Parathyroid adenoma (tissue), 2 donors: ENCODE measurements at regions not wholly inside any gene's neighbourhood (a gene's known extent, or its start where the extent isn't known, plus 50 kb on each side); places are given as distances from the start of the nearest gene placed in this dataset.

Source experiments
- H2AFZ ChIP-seq: fragments of 300-600 bp; sonication (generic); one replicate; pipeline ENCODE4 v1.7.0; 2017; ENCODE audit warnings: antibody characterized with exemption, mild to moderate bottlenecking
- H3K27ac ChIP-seq: fragments of 300-600 bp; sonication (generic); one replicate; pipeline ENCODE4 v1.7.0; 2017
- H3K27me3 ChIP-seq: fragments of 300-600 bp; sonication (generic); one replicate; pipeline ENCODE4 v1.7.0; 2017; ENCODE audit warnings: low read length; ENCODE audit not compliant: control insufficient read depth, insufficient read depth
- H3K36me3 ChIP-seq: fragments of 300-600 bp; sonication (generic); one replicate; pipeline ENCODE4 v1.7.0; 2017; ENCODE audit warnings: low read length; ENCODE audit not compliant: control insufficient read depth, insufficient read depth
- H3K4me1 ChIP-seq: fragments of 300-600 bp; sonication (generic); one replicate; pipeline ENCODE4 v1.7.0; 2017; ENCODE audit warnings: control low read depth
- H3K4me2 ChIP-seq: fragments of 300-600 bp; sonication (generic); one replicate; pipeline ENCODE4 v1.7.0; 2017; ENCODE audit warnings: low read length
- H3K4me3 ChIP-seq: fragments of 300-600 bp; sonication (generic); one replicate; pipeline ENCODE4 v1.7.0; 2017; ENCODE audit warnings: low read depth, low read length
- H3K79me2 ChIP-seq: fragments of 300-600 bp; sonication (generic); one replicate; pipeline ENCODE4 v1.7.0; 2017; ENCODE audit warnings: control low read depth
- H3K9ac ChIP-seq: fragments of 300-600 bp; sonication (generic); one replicate; pipeline ENCODE4 v1.7.0; 2017; ENCODE audit warnings: mild to moderate bottlenecking
- H3K9me3 ChIP-seq: fragments of 300-600 bp; sonication (generic); one replicate; pipeline ENCODE4 v1.7.0; 2017; ENCODE audit warnings: low read length; ENCODE audit not compliant: control insufficient read depth
- TF ChIP-seq, protein P1 (sequence below): fragments of 300-600 bp; sonication (generic); IDR thresholded peaks from one replicate; pipeline ENCODE4 v1.7.0; 2017; ENCODE audit warnings: antibody characterized with exemption, mild to moderate bottlenecking
- donor health status: primary hyperparathyroidism.

DNA sequence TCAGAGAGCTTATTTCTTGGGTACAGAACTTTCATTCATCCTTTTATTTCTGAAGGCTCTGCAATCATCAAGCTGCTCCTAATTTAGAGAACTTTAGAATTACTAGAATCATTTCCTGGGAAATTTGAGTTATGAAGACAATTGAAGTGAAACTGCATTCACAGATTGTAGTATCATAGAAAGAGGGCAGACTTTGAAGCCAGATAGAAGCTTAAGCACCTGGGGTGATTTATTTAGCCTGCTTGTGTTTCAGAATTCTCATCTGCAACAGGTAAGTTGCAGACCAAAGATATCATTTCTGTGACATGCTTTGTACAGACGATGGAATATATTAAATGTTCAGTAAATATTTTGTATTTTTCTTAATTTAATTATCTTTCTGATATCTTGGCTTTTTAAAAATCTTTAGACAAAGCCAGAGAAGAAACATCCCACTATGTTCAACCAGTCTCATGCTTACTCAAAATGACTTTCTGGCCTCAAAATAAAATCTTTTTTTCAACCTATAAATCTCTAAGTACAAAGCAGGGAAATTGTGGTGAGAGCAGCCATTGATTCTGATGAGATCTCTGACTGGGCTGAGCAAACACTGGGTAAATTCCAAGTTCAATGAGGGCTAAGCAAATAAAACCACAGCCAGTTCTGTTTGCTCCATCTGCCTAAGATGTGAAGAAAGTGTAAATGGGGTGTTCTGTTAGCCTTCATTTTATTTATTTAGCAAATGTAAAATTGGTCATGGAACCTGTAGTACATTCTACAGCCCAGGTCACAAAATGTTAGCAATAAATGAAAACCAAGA is 264.7 kb upstream of the CCNG1 start:
- H2AFZ ChIP-seq = no peak overlapping the region
- H3K27ac ChIP-seq = no peak overlapping the region
- no peaks in the 10 kb centered on the region for H3K9me3 ChIP-seq
- H3K4me3 ChIP-seq = no peak overlapping the region
- no peaks in the 10 kb centered on the region for H3K79me2 ChIP-seq
- H3K36me3 ChIP-seq = no peaks in the 10 kb centered on the region
- H3K9ac ChIP-seq = no peak overlapping the region
- no peaks in the 10 kb centered on the region for H3K27me3 ChIP-seq
- TF ChIP-seq, protein P1, sequence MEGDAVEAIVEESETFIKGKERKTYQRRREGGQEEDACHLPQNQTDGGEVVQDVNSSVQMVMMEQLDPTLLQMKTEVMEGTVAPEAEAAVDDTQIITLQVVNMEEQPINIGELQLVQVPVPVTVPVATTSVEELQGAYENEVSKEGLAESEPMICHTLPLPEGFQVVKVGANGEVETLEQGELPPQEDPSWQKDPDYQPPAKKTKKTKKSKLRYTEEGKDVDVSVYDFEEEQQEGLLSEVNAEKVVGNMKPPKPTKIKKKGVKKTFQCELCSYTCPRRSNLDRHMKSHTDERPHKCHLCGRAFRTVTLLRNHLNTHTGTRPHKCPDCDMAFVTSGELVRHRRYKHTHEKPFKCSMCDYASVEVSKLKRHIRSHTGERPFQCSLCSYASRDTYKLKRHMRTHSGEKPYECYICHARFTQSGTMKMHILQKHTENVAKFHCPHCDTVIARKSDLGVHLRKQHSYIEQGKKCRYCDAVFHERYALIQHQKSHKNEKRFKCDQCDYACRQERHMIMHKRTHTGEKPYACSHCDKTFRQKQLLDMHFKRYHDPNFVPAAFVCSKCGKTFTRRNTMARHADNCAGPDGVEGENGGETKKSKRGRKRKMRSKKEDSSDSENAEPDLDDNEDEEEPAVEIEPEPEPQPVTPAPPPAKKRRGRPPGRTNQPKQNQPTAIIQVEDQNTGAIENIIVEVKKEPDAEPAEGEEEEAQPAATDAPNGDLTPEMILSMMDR = no peak
- H3K4me2 ChIP-seq = no peak overlapping the region
- H3K4me1 ChIP-seq = no peaks in the 10 kb centered on the region

DNA sequence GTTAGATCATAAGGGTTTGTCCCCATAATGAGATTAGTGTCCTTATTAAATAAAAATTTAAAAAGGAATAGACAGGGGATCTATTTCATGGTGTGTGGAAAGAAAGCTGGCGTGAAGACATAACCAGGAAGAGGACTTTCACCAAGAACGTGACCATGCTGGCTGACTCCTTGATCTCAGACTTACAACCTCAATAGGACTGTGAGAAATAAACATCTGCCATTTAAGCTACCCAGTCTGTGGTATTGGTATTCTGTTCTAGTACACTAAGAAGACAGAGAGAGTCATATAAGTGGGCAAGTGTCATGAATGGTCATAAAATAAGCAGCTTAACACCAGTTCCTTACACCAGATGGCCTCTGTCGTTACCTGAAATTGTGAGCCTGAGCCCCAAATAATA is 259.4 kb upstream of the CCNG1 start:
- no peak overlapping the region for H3K4me3 ChIP-seq
- H3K79me2 ChIP-seq = no peaks in the 10 kb centered on the region
- H3K4me2 ChIP-seq = no peak overlapping the region

GRCh38 chr5:163185315-163185714 is 252.1 kb upstream of the CCNG1 start:
- Histone ChIP-seq H3K4me3 (no peak overlapping the region), H3K9ac (no peak overlapping the region), H3K36me3 (no peaks in the 10 kb centered on the region), H3K4me2 (no peak overlapping the region), H3K27me3 (no peaks in the 10 kb centered on the region), H2AFZ (no peak overlapping the region), H3K79me2 (no peaks in the 10 kb centered on the region), H3K27ac (no peak overlapping the region), H3K9me3 (no peaks in the 10 kb centered on the region), H3K4me1 (no peaks in the 10 kb centered on the region)
- TF ChIP-seq, protein P1 = no peak

More for the DNA sequence above, 259.4 kb upstream of the CCNG1 start:
- Histone ChIP-seq H3K4me1 (no peaks in the 10 kb centered on the region), H3K27ac (no peak overlapping the region), H2AFZ (no peak overlapping the region), H3K36me3 (no peaks in the 10 kb centered on the region), H3K9me3 (no peaks in the 10 kb centered on the region), H3K9ac (no peak overlapping the region), H3K27me3 (no peaks in the 10 kb centered on the region)
- TF ChIP-seq, protein P1 = no peak

- Histone ChIP-seq H3K36me3 (no peaks in the 10 kb centered on the region), H3K4me3 (no peak overlapping the region), H3K9me3 (no peaks in the 10 kb centered on the region), H3K27ac (no peak overlapping the region), H3K79me2 (no peaks in the 10 kb centered on the region), H3K4me2 (no peak overlapping the region), H3K27me3 (no peaks in the 10 kb centered on the region), H3K4me1 (no peaks in the 10 kb centered on the region), H3K9ac (no peak overlapping the region), H2AFZ (no peak overlapping the region)
- TF ChIP-seq, protein P1 = no peak
Measured at GRCh38 chr5:163189023-163189553, 248.3 kb upstream of the CCNG1 start.

GRCh38 chr5:163190283-163190682 is 247.1 kb upstream of the CCNG1 start:
- H2AFZ ChIP-seq = no peak overlapping the region
- no peaks in the 10 kb centered on the region for H3K4me1 ChIP-seq
- no peak overlapping the region for H3K27ac ChIP-seq
- no peaks in the 10 kb centered on the region for H3K36me3 ChIP-seq
- H3K4me3 ChIP-seq = no peak overlapping the region
- no peak overlapping the region for H3K4me2 ChIP-seq
- TF ChIP-seq, protein P1 = no peak
- H3K79me2 ChIP-seq = no peaks in the 10 kb centered on the region
- no peak overlapping the region for H3K9ac ChIP-seq
- no peaks in the 10 kb centered on the region for H3K27me3 ChIP-seq
- no peaks in the 10 kb centered on the region for H3K9me3 ChIP-seq
